K562 (cell line): ENCODE measurements at regions not wholly inside any gene's neighbourhood (a gene's known extent, or its start where the extent isn't known, plus 50 kb on each side); places are given as distances from the start of the nearest gene placed in this dataset.

ENCODE experiments used
- CBX3 ChIP-seq, 2 experiments: IDR thresholded peaks; 1 replicate in 1 of 2; 2 replicates in 1 of 2; pipeline ENCODE4 v1.6.1; 2012; ENCODE audit warnings: inconsistent platforms in 2 of 2, low read length in 2 of 2, borderline replicate concordance in 1 of 2, control low read depth in 1 of 2
- HDGF ChIP-seq: fragments of 450-650 bp; IDR thresholded peaks from 2 replicates; pipeline ENCODE4 v1.6.1; 2016
- NFIC ChIP-seq: fragments of 450-650 bp; IDR thresholded peaks from 2 replicates; pipeline ENCODE4 v1.6.1; 2017; ENCODE audit warnings: mild to moderate bottlenecking, inconsistent platforms
- POLR2A ChIP-seq: fragments of 450-650 bp; conservative IDR thresholded peaks from 2 replicates; pipeline ENCODE4 v1.6.1; 2016
- RAD51 ChIP-seq: fragments of 450-650 bp; IDR thresholded peaks from 2 replicates; pipeline ENCODE4 v1.7.1; 2016; ENCODE audit warnings: low read depth, mild to moderate bottlenecking, borderline replicate concordance
- ZNF274 ChIP-seq: IDR thresholded peaks from 2 replicates; pipeline ENCODE4 v1.6.1; 2011; ENCODE audit warnings: low read depth, mild to moderate bottlenecking, low read length, moderate library complexity, borderline replicate concordance

DNA sequence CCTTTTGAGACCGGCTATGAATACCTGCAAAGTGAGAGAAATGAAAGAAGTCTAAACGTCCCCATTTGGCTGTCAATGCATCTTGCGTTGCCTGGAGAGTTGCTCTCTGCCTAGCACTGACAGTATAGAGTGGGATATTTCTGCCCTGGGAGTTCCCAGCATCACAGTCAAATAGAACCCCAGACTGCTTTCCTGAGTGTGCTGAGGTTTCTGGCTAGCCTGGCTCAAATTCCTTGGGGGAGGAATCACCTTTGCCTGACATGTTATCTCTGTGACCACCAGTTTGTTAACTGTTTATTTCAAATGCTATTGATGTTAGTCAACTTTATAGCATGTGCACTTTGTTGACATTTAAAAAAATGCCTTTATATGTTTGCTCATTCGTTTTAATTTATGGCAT, 212.0 kb upstream of the FAM78B start:
- TF ChIP-seq NFIC: no peak
- no peak for TF ChIP-seq POLR2A
- TF ChIP-seq RAD51: no peak
- TF ChIP-seq CBX3 (IDR thresholded peaks at IDR 0.05; ENCODE audit: borderline replicate concordance in 1 of 2, low read length in 2 of 2): no peak
- no peak for TF ChIP-seq HDGF
- no peak for TF ChIP-seq ZNF274
